Endothelial cell of umbilical vein (primary cell): ENCODE measurements at regions not wholly inside any gene's neighbourhood (a gene's known extent, or its start where the extent isn't known, plus 50 kb on each side); places are given as distances from the start of the nearest gene placed in this dataset.
A peak's percentile ranks its signal among the peaks of the same experiment; 100 is the strongest.

ENCODE experiments used
- BruUV-seq: library from RNA; stranded (reverse); fragments of 400-500 nt; replicated peaks from 2 replicates; lab custom pipeline; 2021; lab: Mats Ljungman, UMichigan
- CTCF ChIA-PET: fragments of 300-600, 350-600 bp; sonication (Branson Sonifier 250); formaldehyde crosslinking; loops from one replicate; lab custom pipeline; 2021; ENCODE audit warnings: antibody characterized with exemption, inconsistent platforms; lab: Charles Lee
- POLR2A ChIA-PET: fragments of 300-600, 350-600 bp; sonication (Branson Sonifier 250); formaldehyde crosslinking; loops from one replicate; lab custom pipeline; 2021; ENCODE audit warnings: antibody characterized with exemption, inconsistent platforms; lab: Charles Lee
- DNase-seq: peaks from one replicate; pipeline ENCODE4 v3.0.0-alpha.2; 2011; ENCODE audit warnings: low read depth, low spot score
- FAIRE-seq: peaks from 2 replicates; lab custom pipeline; 2011; peaks lifted over from hg19 to GRCh38; lab: Jason Lieb, UNC
- H2AFZ ChIP-seq: 2 replicates; pipeline ENCODE4 v1.6.0; 2012; ENCODE audit warnings: low read depth, low read length, control low read depth, inconsistent platforms
- H3K27ac ChIP-seq: 2 replicates; pipeline ENCODE4 v1.5.1; 2011; ENCODE audit warnings: low read depth, mild to moderate bottlenecking, control low read depth, low read length, moderate library complexity; ENCODE audit not compliant: insufficient read depth
- H3K27me3 ChIP-seq, 2 experiments: 2 replicates each; pipeline versions ENCODE4 v1.6.0 to v1.6.1; 2011; ENCODE audit warnings: low read length in 2 of 2, mixed read lengths in 1 of 2; ENCODE audit not compliant: control insufficient read depth in 2 of 2, insufficient read depth in 2 of 2
- H3K36me3 ChIP-seq, 2 experiments: 2 replicates in 1 of 2; 3 replicates in 1 of 2; pipeline ENCODE4 v1.5.1; 2011; ENCODE audit warnings: low read length in 2 of 2, mild to moderate bottlenecking in 1 of 2, moderate library complexity in 1 of 2; ENCODE audit not compliant: control insufficient read depth in 2 of 2, insufficient read depth in 2 of 2; ENCODE audit errors: extremely low read depth in 1 of 2
- H3K4me1 ChIP-seq: 3 replicates; pipeline ENCODE4 v1.5.1; 2011; ENCODE audit warnings: mild to moderate bottlenecking, low read length; ENCODE audit not compliant: control insufficient read depth, insufficient read depth; ENCODE audit errors: extremely low read depth
- H3K4me2 ChIP-seq: 2 replicates; pipeline ENCODE4 v1.6.1; 2011; ENCODE audit warnings: low read length, control low read depth, mixed read lengths; ENCODE audit not compliant: insufficient read depth
- H3K4me3 ChIP-seq, 3 experiments: fragments of 200-600 bp in 1 of 3; sonication (generic), shearing (Covaris generic) in 1 of 3; replicated peaks in 1 of 3; 2 replicates each; pipeline ENCODE4 v1.5.1; 2011 to 2016; ENCODE audit warnings: control low read depth in 3 of 3, low read length in 3 of 3, mild to moderate bottlenecking in 2 of 3, inconsistent platforms in 1 of 3, low read depth in 1 of 3, moderate library complexity in 1 of 3; ENCODE audit not compliant: insufficient read depth in 1 of 3
- H3K79me2 ChIP-seq: 2 replicates; pipeline ENCODE4 v1.6.0; 2012; ENCODE audit warnings: low read length, inconsistent platforms; ENCODE audit not compliant: control insufficient read depth, insufficient read depth
- H3K9ac ChIP-seq: replicated peaks from 2 replicates; pipeline ENCODE3; 2011; ENCODE audit warnings: low read length, control low read depth; ENCODE audit not compliant: insufficient read depth; ENCODE audit errors: extremely low read depth
- H3K9me1 ChIP-seq: replicated peaks from 3 replicates; pipeline ENCODE4 v1.6.0; 2011; ENCODE audit warnings: mild to moderate bottlenecking, low read length; ENCODE audit not compliant: control insufficient read depth, insufficient read depth; ENCODE audit errors: extremely low read depth
- H3K9me3 ChIP-seq: replicated peaks from 2 replicates; pipeline ENCODE4 v1.5.1; 2012; ENCODE audit warnings: low read length, inconsistent platforms; ENCODE audit not compliant: control insufficient read depth, insufficient read depth
- H4K20me1 ChIP-seq: replicated peaks from 2 replicates; pipeline ENCODE3; 2011; ENCODE audit warnings: mild to moderate bottlenecking, low read length; ENCODE audit not compliant: control insufficient read depth, insufficient read depth; ENCODE audit errors: extremely low read depth
- CTCF ChIP-seq, 2 donors: IDR thresholded peaks; 1 replicate in 1 of 2; 2 replicates in 1 of 2; pipeline ENCODE4 v1.5.1; 2011; ENCODE audit warnings: low read length in 2 of 2, mild to moderate bottlenecking in 2 of 2, moderate library complexity in 2 of 2, control low read depth in 1 of 2, inconsistent platforms in 1 of 2, low read depth in 1 of 2; ENCODE audit not compliant: insufficient read depth in 1 of 2; ENCODE audit errors: extremely low read depth in 1 of 2
- EZH2 ChIP-seq: IDR thresholded peaks from 2 replicates; pipeline ENCODE4 v1.6.1; 2012; ENCODE audit warnings: borderline replicate concordance, low read depth, mild to moderate bottlenecking, moderate library complexity, low read length, inconsistent platforms; ENCODE audit not compliant: severe bottlenecking
- FOS ChIP-seq: IDR thresholded peaks from 2 replicates; pipeline ENCODE4 v1.6.1; 2011; ENCODE audit warnings: mild to moderate bottlenecking, low read length, moderate library complexity, borderline replicate concordance; ENCODE audit not compliant: insufficient read depth
- GATA2 ChIP-seq: IDR thresholded peaks from 2 replicates; pipeline ENCODE4 v1.7.0; 2011; ENCODE audit warnings: low read depth, mild to moderate bottlenecking, moderate library complexity, mixed read lengths, low read length; ENCODE audit not compliant: insufficient read length, insufficient read depth
- JUN ChIP-seq: IDR thresholded peaks from 2 replicates; pipeline ENCODE4 v1.6.1; 2011; ENCODE audit warnings: borderline replicate concordance, low read depth; ENCODE audit not compliant: insufficient read length, insufficient read depth
- MAX ChIP-seq: IDR thresholded peaks from 2 replicates; pipeline ENCODE4 v1.6.1; 2011; ENCODE audit not compliant: insufficient read depth, insufficient read length
- MYC ChIP-seq: IDR thresholded peaks from one replicate; pipeline ENCODE4 v1.6.1; 2011; ENCODE audit warnings: mild to moderate bottlenecking, low read depth, low read length
- POLR2A ChIP-seq: IDR thresholded peaks from 2 replicates; pipeline ENCODE4 v1.6.1; 2012; ENCODE audit warnings: low read depth, mild to moderate bottlenecking, control low read depth, low read length
- POLR2AphosphoS5 ChIP-seq: IDR thresholded peaks from 2 replicates; pipeline ENCODE4 v1.6.1; 2012; ENCODE audit warnings: low read depth, mild to moderate bottlenecking, control low read depth, low read length, moderate library complexity; ENCODE audit not compliant: insufficient read depth
- dilution Hi-C: fragments of 300-500 bp; cut with MboI; formaldehyde crosslinking; loops from one replicate; pipeline ENCODE4 v1.15.0; 2019; ENCODE audit warnings: low sequenced_read_pairs; ENCODE audit not compliant: extremely low pct_ligation_motif_present
- intact Hi-C: fragments of 100-400 bp; cut with micrococcal nuclease; formaldehyde crosslinking; loops from one replicate; pipeline ENCODE4 v1.10.0; 2022

GRCh38 chr9:23117616-23118015 lies 671.0 kb downstream of the DMRTA1 start:
- Histone ChIP-seq H3K79me2 (no peaks in the 10 kb centered on the region), H3K36me3 (no peaks in the 10 kb centered on the region), H3K4me1 (no peaks in the 10 kb centered on the region), H4K20me1 (no peaks in the 10 kb centered on the region), H3K4me2 (no peak overlapping the region), H3K27me3 (no peaks in the 10 kb centered on the region), H3K4me3 (no peak overlapping the region), H2AFZ (peak overlapping the region; percentile 76), H3K9me1 (no peaks in the 10 kb centered on the region), H3K27ac (no peak overlapping the region), H3K9ac (no peak overlapping the region), H3K9me3 (no peaks in the 10 kb centered on the region)
- BruUV-seq: no TSS peak
- FAIRE-seq (no peak), DNase-seq (peak; percentile 9)
- TF ChIP-seq JUN (no peak), POLR2A (no peak)
- POLR2A ChIA-PET: no interaction called here
- intact Hi-C loops (no loop called here), dilution Hi-C loops (no loop called here)
- CTCF ChIA-PET: no interaction called here

- H3K4me1 ChIP-seq: no peaks in the 10 kb centered on the region
- dilution Hi-C loops: no loop called here
- FAIRE-seq: no peak
These were observed 674.0 kb downstream of the DMRTA1 start for GRCh38 chr9:23120630-23121029.

More at GRCh38 chr9:23120630-23121029, 674.0 kb downstream of the DMRTA1 start:
- Histone ChIP-seq H3K4me2 (no peak overlapping the region), H3K9me1 (no peaks in the 10 kb centered on the region), H2AFZ (no peak overlapping the region), H4K20me1 (no peaks in the 10 kb centered on the region), H3K4me3 (no peak overlapping the region), H3K27ac (no peak overlapping the region), H3K36me3 (no peaks in the 10 kb centered on the region), H3K9ac (no peak overlapping the region), H3K9me3 (no peaks in the 10 kb centered on the region), H3K79me2 (no peaks in the 10 kb centered on the region), H3K27me3 (no peaks in the 10 kb centered on the region)
- DNase-seq: no peak
- ChIA-PET CTCF (no interaction called here), POLR2A (no interaction called here)
- TF ChIP-seq POLR2AphosphoS5 (no peak), FOS (no peak), CTCF (IDR thresholded peaks at IDR 0.05; ENCODE audit: extremely low read depth in 1 of 2, insufficient read depth in 1 of 2, low read depth in 1 of 2, low read length in 2 of 2) (no peak), POLR2A (no peak), MAX (no peak), JUN (no peak), GATA2 (no peak), EZH2 (no peak), MYC (no peak)
- BruUV-seq: no TSS peak
- intact Hi-C loops: loop anchor here (5.0 to 10.0 kb wide), 2 partner anchors 224 to 1127 kb away; no protein-coding TSS in a partner anchor
